PC-3 (cell line): ENCODE measurements at regions not wholly inside any gene's neighbourhood (a gene's known extent, or its start where the extent isn't known, plus 50 kb on each side); places are given as distances from the start of the nearest gene placed in this dataset.

Source experiments
- ATAC-seq: fragments of 200-7000 bp; cut with Tn5 transposase; 2 replicates; pipeline ENCODE4 v1.9.1; 2020; ENCODE audit warnings: mild to moderate bottlenecking, moderate library complexity
- BruUV-seq: library from RNA; stranded (reverse); fragments of 400-500 nt; replicated peaks from 2 replicates; lab custom pipeline; 2021; lab: Mats Ljungman, UMichigan
- CTCF ChIA-PET: fragments of 300-600 bp; sonication (Branson Sonifier 250); formaldehyde crosslinking; loops from one replicate; lab custom pipeline; 2022; ENCODE audit warnings: antibody characterized with exemption; lab: Charles Lee
- POLR2A ChIA-PET: fragments of 300-600 bp; sonication (Branson Sonifier 250); formaldehyde crosslinking; loops from one replicate; lab custom pipeline; 2022; ENCODE audit warnings: antibody characterized with exemption; ENCODE audit not compliant: unreplicated experiment; lab: Charles Lee
- DNase-seq: peaks from one replicate; pipeline ENCODE4 v3.0.0-alpha.2; 2015
- H2AFZ ChIP-seq: fragments of 300-600 bp; sonication (generic); 2 replicates; pipeline ENCODE4 v1.6.0; 2016; ENCODE audit warnings: antibody characterized with exemption, low read length
- H3F3A ChIP-seq: fragments of 300-600 bp; sonication (generic); one replicate; pipeline ENCODE4 v1.6.0; 2017; ENCODE audit warnings: antibody characterized with exemption, low read length, control low read depth, mild to moderate bottlenecking; ENCODE audit not compliant: unreplicated experiment
- H3K27ac ChIP-seq: fragments of 300-600 bp; sonication (generic); 2 replicates; pipeline ENCODE4 v1.5.1; 2016; ENCODE audit warnings: mild to moderate bottlenecking, low read length
- H3K27me3 ChIP-seq: fragments of 300-600 bp; sonication (generic); 2 replicates; pipeline ENCODE4 v1.6.1; 2016; ENCODE audit warnings: low read length, mixed read lengths
- H3K36me3 ChIP-seq: fragments of 300-600 bp; sonication (generic); 2 replicates; pipeline ENCODE4 v1.6.1; 2016; ENCODE audit warnings: low read depth, mixed run types, low read length, mixed read lengths
- H3K4me1 ChIP-seq: fragments of 300-600 bp; sonication (generic); 2 replicates; pipeline ENCODE4 v1.5.1; 2016; ENCODE audit warnings: low read length; ENCODE audit not compliant: insufficient read depth
- H3K4me2 ChIP-seq: fragments of 300-600 bp; sonication (generic); 2 replicates; pipeline ENCODE4 v1.6.0; 2016; ENCODE audit warnings: low read length
- H3K4me3 ChIP-seq: fragments of 300-600 bp; sonication (generic); 2 replicates; pipeline ENCODE4 v1.5.1; 2016; ENCODE audit warnings: mild to moderate bottlenecking, low read length, mixed read lengths
- H3K79me2 ChIP-seq: fragments of 300-600 bp; sonication (generic); 2 replicates; pipeline ENCODE4 v1.6.1; 2017; ENCODE audit warnings: low read length, mixed read lengths
- H3K9ac ChIP-seq: fragments of 300-600 bp; sonication (generic); 2 replicates; pipeline ENCODE4 v1.6.0; 2016; ENCODE audit warnings: mild to moderate bottlenecking, low read length
- H3K9me2 ChIP-seq: fragments of 300-600 bp; sonication (generic); replicated peaks from 2 replicates; pipeline ENCODE4 v1.6.1; 2016; ENCODE audit warnings: mixed run types, low read length, mixed read lengths
- H3K9me3 ChIP-seq: fragments of 300-600 bp; sonication (generic); 2 replicates; pipeline ENCODE4 v1.6.1; 2016; ENCODE audit warnings: low read length, mixed read lengths
- H4K20me1 ChIP-seq: fragments of 300-600 bp; sonication (generic); 2 replicates; pipeline ENCODE4 v1.6.1; 2016; ENCODE audit warnings: low read length, mixed read lengths
- CTCF ChIP-seq: fragments of 300-600 bp; sonication (generic); conservative IDR thresholded peaks from 2 replicates; pipeline ENCODE4 v1.5.1; 2017; ENCODE audit warnings: antibody characterized with exemption, low read depth, mild to moderate bottlenecking, low read length
- EZH2 ChIP-seq: fragments of 300-600 bp; sonication (generic); IDR thresholded peaks from one replicate; pipeline ENCODE4 v1.6.1; 2017; ENCODE audit warnings: antibody characterized with exemption, mild to moderate bottlenecking, low read length; ENCODE audit not compliant: unreplicated experiment
- EZH2phosphoT487 ChIP-seq: fragments of 300-600 bp; sonication (generic); IDR thresholded peaks from 2 replicates; pipeline ENCODE4 v1.6.1; 2018; ENCODE audit warnings: mild to moderate bottlenecking, antibody characterized with exemption, low read length, borderline replicate concordance
- intact Hi-C: fragments of 100-400 bp; cut with micrococcal nuclease; formaldehyde crosslinking; loops from 2 replicates; pipeline ENCODE4 v1.9.0; 2023

DNA sequence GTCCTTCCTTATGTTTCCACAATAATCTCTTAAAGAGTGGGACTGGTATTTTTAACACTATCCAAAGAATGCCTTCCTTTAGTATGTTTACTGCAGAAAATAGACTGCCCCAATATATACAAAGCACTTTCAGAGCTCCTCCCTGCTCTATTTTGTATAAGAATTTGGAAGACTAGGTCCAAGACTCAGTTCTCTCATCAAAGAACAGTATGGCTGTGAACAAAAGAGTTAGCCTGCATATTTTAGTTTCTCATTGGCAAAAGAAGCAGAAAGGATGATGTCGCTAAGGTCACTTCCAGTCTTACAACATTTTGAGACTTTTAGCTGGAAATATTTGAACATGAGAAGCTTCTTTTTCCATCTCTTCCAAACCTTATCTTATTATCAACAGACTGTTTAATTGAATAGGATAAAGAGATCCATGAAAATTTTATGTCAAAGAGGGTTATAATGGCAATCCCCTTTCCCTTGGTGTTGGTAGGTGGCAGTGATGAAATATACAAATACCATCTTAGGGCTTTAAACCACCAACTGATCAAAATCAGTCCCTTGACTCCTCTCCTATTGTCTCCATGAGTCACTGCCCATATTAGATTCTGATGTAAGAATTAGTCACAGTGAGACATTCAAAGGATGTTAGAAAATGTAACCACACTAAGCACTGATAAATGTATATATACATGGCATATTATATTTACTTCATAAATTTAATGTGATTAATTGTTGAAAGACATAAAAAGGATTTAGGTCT lies 266.9 kb upstream of the DSEL start:
- H3K4me2 ChIP-seq, result peak overlapping the region; percentile 53
- intact Hi-C loops, result loop anchor here (2.0 to 5.0 kb wide), 2 partner anchors 51 to 267 kb away; partner anchors contain the start of gene DSEL
- H3K36me3 ChIP-seq, result no peaks in the 10 kb centered on the region
- H3K9ac ChIP-seq, result peak overlapping the region; percentile 37; the same call in 1 of the 2 replicates
- no peaks in the 10 kb centered on the region for H3K9me3 ChIP-seq
- H4K20me1 ChIP-seq, result no peaks in the 10 kb centered on the region
- TSS peak; percentile 99 for BruUV-seq
- peak overlapping the region; percentile 3; the same call in 1 of the 2 replicates for H2AFZ ChIP-seq
- no peaks in the 10 kb centered on the region for H3F3A ChIP-seq
- peak overlapping the region; percentile 88 for H3K27ac ChIP-seq
- H3K79me2 ChIP-seq, result no peaks in the 10 kb centered on the region
- H3K27me3 ChIP-seq, result no peaks in the 10 kb centered on the region
- no peak overlapping the region for H3K4me3 ChIP-seq
- ATAC-seq (peak; percentile 95), DNase-seq (peak; percentile 96)
- H3K9me2 ChIP-seq, result no peaks in the 10 kb centered on the region
- CTCF ChIA-PET, result interaction anchor here (0.6 kb wide), 1 partner anchor 154 kb away, joined by 3 read pairs; no protein-coding TSS in a partner anchor
- no peak for TF ChIP-seq CTCF
- TF ChIP-seq EZH2phosphoT487, result no peak
- no peak for TF ChIP-seq EZH2
- H3K4me1 ChIP-seq, result peaks cover 20% of the 10 kb centered on the region
- POLR2A ChIA-PET, result no interaction called here

DNA sequence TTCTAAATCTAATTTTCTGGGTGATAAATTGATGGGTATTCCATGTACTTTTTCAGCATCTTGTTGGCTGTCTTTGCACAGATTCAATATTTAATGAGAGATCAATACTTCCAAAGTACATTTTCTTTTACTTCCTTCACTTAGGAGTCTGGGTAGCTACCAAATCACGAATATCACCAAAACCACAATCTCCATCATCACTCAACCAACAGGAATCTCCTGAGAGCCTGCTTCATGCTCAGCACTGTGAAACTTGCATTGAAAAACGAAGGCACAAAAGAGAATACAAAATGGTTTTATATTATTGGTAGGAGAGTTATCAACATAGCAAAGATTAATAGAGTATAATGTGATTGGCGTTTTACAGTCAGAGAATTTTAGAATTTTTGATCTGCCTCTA lies 261.5 kb upstream of the DSEL start:
- ChIA-PET POLR2A (no interaction called here), CTCF (no interaction called here)
- H2AFZ ChIP-seq, result no peak overlapping the region
- H3K27ac ChIP-seq, result no peak overlapping the region
- H3K79me2 ChIP-seq, result no peaks in the 10 kb centered on the region
- no peaks in the 10 kb centered on the region for H3F3A ChIP-seq
- H3K9me2 ChIP-seq, result no peaks in the 10 kb centered on the region; the same call in 1 of the 2 replicates
- H4K20me1 ChIP-seq, result no peaks in the 10 kb centered on the region
- DNase-seq (no peak), ATAC-seq (no peak)
- peaks cover 12% of the 10 kb centered on the region for H3K4me1 ChIP-seq
- H3K27me3 ChIP-seq, result no peaks in the 10 kb centered on the region
- TF ChIP-seq EZH2phosphoT487 (no peak), EZH2 (no peak), CTCF (no peak)
- H3K36me3 ChIP-seq, result no peaks in the 10 kb centered on the region
- H3K9me3 ChIP-seq, result no peaks in the 10 kb centered on the region
- no TSS peak for BruUV-seq
- H3K4me2 ChIP-seq, result no peak overlapping the region
- intact Hi-C loops, result no loop called here
- H3K9ac ChIP-seq, result no peak overlapping the region
- H3K4me3 ChIP-seq, result no peak overlapping the region

DNA sequence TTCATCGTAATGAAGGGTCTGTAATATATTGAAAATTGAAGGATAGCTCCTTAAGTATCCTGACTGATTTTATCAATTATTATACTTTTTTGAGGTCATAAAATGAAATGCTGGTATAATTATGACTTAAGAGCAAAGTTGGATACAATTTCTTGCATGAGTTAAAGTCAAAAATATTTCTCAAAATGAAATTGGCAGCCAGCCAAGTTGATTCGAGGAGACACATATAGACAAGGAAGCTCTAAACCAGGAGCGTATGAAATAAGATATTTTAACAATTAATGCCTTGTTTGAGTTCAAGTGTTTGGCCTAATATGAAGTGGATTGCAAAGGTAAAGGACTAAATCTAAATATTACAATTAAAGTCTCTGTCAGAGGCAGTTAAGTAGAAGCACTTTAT lies 260.4 kb upstream of the DSEL start:
- POLR2A ChIA-PET, result no interaction called here

More for the DNA sequence above, 260.4 kb upstream of the DSEL start:
- BruUV-seq, result no TSS peak
- H3K36me3 ChIP-seq, result no peaks in the 10 kb centered on the region
- peaks cover 17% of the 10 kb centered on the region for H3K4me1 ChIP-seq
- no peak overlapping the region for H2AFZ ChIP-seq
- H3K79me2 ChIP-seq, result no peaks in the 10 kb centered on the region
- intact Hi-C loops, result no loop called here
- H3K9me2 ChIP-seq, result no peaks in the 10 kb centered on the region; the same call in 1 of the 2 replicates
- no peaks in the 10 kb centered on the region for H3K27me3 ChIP-seq
- H4K20me1 ChIP-seq, result no peaks in the 10 kb centered on the region
- CTCF ChIA-PET, result no interaction called here
- no peaks in the 10 kb centered on the region for H3K9me3 ChIP-seq
- H3F3A ChIP-seq, result no peaks in the 10 kb centered on the region
- no peak overlapping the region for H3K4me2 ChIP-seq
- TF ChIP-seq EZH2 (no peak), EZH2phosphoT487 (no peak), CTCF (no peak)
- H3K9ac ChIP-seq, result no peak overlapping the region
- no peak overlapping the region for H3K4me3 ChIP-seq
- no peak for ATAC-seq
- H3K27ac ChIP-seq, result no peak overlapping the region
- peak; percentile 49 for DNase-seq
